SK-N-SH (cell line): ENCODE measurements at regions not wholly inside any gene's neighbourhood (a gene's known extent, or its start where the extent isn't known, plus 50 kb on each side); places are given as distances from the start of the nearest gene placed in this dataset.

Source experiments
- CTCF ChIP-seq: fragments of 200-600 bp; sonication (generic); IDR thresholded peaks from 2 replicates; pipeline ENCODE4 v1.6.1; 2017; ENCODE audit warnings: antibody characterized with exemption, mild to moderate bottlenecking, moderate library complexity
- EP300 ChIP-seq, 2 experiments: IDR thresholded peaks; 2 replicates each; pipeline versions ENCODE4 v1.4.0 to v1.6.1; 2012; ENCODE audit warnings: borderline replicate concordance in 1 of 2, low read depth in 1 of 2, low read length in 1 of 2
- EZH2phosphoT487 ChIP-seq: fragments of 200-600 bp; sonication (generic); IDR thresholded peaks from 2 replicates; pipeline ENCODE4 v1.6.1; 2017; ENCODE audit warnings: low read depth, mixed run types, mild to moderate bottlenecking, antibody characterized with exemption, moderate library complexity, borderline replicate concordance
- JUND ChIP-seq: IDR thresholded peaks from 2 replicates; pipeline ENCODE4 v1.4.0; 2012
- MAX ChIP-seq: IDR thresholded peaks from 2 replicates; pipeline ENCODE4 v1.4.0; 2012; ENCODE audit warnings: low read depth
- PBX3 ChIP-seq: IDR thresholded peaks from 2 replicates; pipeline ENCODE4; 2012
- RCOR1 ChIP-seq: fragments of 150-350 bp; IDR thresholded peaks from 2 replicates; pipeline ENCODE4 v1.6.1; 2017; ENCODE audit warnings: antibody characterized with exemption, low read length
- SIN3A ChIP-seq: IDR thresholded peaks from 2 replicates; pipeline ENCODE4 v1.6.1; 2012; ENCODE audit warnings: low read depth, mild to moderate bottlenecking, low read length, moderate library complexity, borderline replicate concordance
- TAF1 ChIP-seq: IDR thresholded peaks from 2 replicates; pipeline ENCODE4 v1.6.1; 2012; ENCODE audit warnings: low read depth, mild to moderate bottlenecking, low read length, moderate library complexity, borderline replicate concordance
- YY1 ChIP-seq: IDR thresholded peaks from 2 replicates; pipeline ENCODE4 v1.4.0; 2012; ENCODE audit warnings: low read depth, mild to moderate bottlenecking
- ZBTB33 ChIP-seq: IDR thresholded peaks from 2 replicates; pipeline ENCODE4 v1.4.0; 2012; ENCODE audit warnings: low read depth, borderline replicate concordance

DNA sequence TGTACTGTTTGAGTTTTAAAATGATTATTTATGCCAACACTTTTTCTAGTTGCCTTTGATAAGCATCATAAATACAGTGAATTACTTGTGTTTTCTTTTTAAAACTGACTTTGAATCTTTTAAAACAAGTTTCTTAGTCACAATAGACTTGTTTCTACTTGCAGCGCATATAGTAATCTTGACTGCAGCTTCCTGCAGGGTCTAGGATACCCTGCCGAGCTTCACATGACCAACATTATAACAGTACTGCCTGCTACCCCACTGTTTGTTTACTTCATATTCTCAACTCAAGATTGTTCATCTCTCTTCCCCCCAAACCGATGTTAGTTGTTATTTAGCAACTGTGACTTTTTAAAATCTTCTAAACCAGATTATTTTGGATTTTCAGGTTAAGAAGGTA is 751.3 kb upstream of the NEGR1 start:
- TF ChIP-seq RCOR1 (no peak), MAX (no peak), YY1 (no peak), EZH2phosphoT487 (no peak), SIN3A (no peak), CTCF (no peak), EP300 (IDR thresholded peaks at IDR 0.05; ENCODE audit: borderline replicate concordance in 1 of 2, low read depth in 1 of 2, low read length in 1 of 2) (no peak), TAF1 (no peak), JUND (no peak), ZBTB33 (no peak), PBX3 (no peak)
